Hepatocyte (in vitro differentiated cells): ENCODE measurements at regions not wholly inside any gene's neighbourhood (a gene's known extent, or its start where the extent isn't known, plus 50 kb on each side); places are given as distances from the start of the nearest gene placed in this dataset.

Experiments used
- EZH2 ChIP-seq: fragments of 200-600 bp; sonication (generic); IDR thresholded peaks from 2 replicates; pipeline ENCODE4 v1.6.1; 2016; ENCODE audit warnings: antibody characterized with exemption, mild to moderate bottlenecking, borderline replicate concordance
- TF ChIP-seq, protein P1 (sequence below): fragments of 200-600 bp; sonication (generic); IDR thresholded peaks from 2 replicates; pipeline ENCODE4 v1.5.1; 2016; ENCODE audit warnings: antibody characterized with exemption, mild to moderate bottlenecking; ENCODE audit not compliant: poor library complexity

GRCh38 chr5:4990462-4990861 lies 149.7 kb upstream of the ADAMTS16 start:
- TF ChIP-seq, protein P1, sequence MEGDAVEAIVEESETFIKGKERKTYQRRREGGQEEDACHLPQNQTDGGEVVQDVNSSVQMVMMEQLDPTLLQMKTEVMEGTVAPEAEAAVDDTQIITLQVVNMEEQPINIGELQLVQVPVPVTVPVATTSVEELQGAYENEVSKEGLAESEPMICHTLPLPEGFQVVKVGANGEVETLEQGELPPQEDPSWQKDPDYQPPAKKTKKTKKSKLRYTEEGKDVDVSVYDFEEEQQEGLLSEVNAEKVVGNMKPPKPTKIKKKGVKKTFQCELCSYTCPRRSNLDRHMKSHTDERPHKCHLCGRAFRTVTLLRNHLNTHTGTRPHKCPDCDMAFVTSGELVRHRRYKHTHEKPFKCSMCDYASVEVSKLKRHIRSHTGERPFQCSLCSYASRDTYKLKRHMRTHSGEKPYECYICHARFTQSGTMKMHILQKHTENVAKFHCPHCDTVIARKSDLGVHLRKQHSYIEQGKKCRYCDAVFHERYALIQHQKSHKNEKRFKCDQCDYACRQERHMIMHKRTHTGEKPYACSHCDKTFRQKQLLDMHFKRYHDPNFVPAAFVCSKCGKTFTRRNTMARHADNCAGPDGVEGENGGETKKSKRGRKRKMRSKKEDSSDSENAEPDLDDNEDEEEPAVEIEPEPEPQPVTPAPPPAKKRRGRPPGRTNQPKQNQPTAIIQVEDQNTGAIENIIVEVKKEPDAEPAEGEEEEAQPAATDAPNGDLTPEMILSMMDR = no peak
- no peak for TF ChIP-seq EZH2
